Glomerular endothelial cell (primary cell): ENCODE measurements at regions not wholly inside any gene's neighbourhood (a gene's known extent, or its start where the extent isn't known, plus 50 kb on each side); places are given as distances from the start of the nearest gene placed in this dataset.
A peak's percentile ranks its signal among the peaks of the same experiment; 100 is the strongest.

Source experiments
- DNase-seq: peaks from one replicate; pipeline ENCODE4 v3.0.0-alpha.2; 2011; ENCODE audit warnings: low read depth, low spot score; ENCODE audit errors: extremely low read depth

DNA sequence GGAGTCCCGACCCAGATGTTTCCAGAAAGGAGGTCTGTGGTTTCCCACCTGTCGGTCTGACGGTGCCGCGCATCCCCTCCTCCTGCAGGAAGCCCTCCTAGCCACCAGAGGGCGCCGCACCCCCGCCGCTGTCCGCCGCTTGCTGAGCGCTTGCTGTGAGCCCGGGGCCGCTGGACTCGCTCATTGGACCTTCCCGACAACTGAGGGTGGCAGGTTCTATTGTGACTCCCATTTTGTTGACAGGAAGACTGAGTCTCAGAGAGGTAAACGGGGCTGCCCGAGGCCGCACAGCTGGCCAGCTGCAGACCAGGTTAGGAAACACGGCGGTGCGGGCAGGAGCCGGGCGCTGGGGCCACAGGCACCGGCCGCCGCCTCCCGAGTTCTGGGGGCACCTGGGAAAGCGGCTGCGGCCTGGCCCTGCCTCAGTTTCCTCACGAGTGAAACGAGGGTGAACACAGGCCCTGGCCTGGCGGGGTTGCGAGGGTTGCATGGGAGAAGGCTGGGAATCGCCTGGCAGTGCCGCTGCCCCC, 191.1 kb upstream of the CIBAR2 start:
- DNase-seq: no peak

DNA sequence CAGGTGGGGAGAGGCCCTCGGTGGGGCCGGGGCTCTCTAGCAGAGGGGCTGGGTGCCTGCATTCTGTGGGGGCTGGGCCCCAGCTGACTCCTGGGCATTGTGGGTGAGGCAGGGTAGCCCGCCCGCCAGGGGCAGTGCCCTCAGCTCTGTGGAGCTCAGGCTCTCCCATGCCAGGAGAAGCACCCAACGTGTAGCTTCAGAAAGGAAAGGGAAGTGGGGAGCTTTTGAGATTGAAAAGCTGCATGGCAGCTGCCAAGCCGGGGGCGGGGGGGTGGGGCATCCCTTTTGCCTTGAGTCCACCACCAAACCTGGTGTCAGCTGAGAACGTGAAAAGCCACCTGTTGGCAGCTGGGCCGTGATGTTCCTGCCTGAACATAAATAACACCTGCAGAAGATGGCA, 192.1 kb upstream of the CIBAR2 start:
- no peak for DNase-seq

DNA sequence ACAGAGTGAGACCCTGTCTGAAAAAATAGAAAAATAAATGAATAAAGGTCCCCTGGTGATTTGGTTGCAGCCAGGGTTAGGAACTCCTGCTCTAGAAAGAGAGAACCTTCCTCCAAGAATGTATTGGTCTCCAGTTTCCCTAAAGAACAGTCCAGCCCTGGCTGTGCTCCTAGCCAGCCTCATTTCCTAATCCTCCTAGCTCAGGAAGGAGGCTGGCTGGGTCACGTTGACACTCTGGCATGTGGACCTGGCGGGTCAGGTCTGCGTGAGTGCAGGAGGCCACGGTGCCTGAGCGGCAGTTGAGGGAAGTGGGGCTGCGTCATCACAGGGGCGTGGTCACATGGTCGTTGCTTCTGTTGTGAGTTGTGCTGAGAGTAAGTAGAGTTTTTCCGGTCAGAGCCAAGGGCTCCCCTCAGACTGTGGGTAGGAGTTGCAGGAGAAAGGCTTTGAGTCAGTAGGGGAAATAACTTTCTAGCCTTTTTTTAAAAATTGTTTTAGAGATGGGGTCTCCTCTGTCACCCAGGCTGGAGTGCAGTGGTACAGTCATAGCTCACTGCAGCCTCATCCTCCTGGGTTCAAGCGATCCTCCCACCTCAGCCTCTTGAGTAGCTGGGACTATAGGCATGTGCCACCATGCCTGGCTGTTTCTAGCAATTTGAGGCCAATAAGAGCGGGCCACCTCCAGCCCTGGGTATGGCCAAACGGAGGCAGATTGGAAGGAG, 194.0 kb upstream of the CIBAR2 start:
- DNase-seq: peak; percentile 50

DNA sequence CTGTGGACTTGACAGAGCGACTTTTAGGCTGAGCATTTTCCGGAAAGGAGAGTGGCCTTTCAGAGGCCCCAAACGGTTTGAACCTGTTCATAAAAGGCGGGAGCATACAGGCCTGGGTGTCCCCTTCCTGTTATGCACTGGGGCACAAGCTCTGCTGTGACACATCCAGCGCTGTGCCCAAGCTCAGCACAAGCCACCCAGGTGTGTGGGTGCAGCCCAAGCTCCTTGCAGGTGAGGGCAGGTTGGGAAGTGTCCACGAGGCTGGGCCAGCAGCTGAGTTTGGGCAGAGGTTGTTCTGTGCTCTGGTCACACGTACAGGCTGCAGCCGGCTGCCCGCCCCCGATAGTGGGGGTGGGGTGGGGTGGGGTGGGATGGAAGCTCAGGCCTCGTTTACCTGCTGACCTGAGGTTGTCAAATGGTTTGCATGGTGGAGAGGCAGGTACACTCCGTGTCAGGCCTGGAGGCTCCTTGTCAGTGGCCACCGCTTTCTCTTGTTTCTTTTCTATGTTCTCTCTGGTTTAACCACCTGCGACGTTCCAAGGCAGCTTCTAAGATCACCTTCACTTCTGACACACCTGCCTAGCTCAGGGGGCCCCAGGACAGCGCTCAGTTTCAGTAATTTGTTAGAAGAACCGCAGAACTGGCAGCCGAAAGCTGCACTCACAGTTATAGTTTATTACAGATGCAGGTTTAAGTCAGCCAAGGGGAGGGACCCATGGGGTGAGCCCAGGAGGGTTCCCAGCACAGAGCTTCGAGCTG, 194.7 kb upstream of the CIBAR2 start:
- DNase-seq: no peak

DNA sequence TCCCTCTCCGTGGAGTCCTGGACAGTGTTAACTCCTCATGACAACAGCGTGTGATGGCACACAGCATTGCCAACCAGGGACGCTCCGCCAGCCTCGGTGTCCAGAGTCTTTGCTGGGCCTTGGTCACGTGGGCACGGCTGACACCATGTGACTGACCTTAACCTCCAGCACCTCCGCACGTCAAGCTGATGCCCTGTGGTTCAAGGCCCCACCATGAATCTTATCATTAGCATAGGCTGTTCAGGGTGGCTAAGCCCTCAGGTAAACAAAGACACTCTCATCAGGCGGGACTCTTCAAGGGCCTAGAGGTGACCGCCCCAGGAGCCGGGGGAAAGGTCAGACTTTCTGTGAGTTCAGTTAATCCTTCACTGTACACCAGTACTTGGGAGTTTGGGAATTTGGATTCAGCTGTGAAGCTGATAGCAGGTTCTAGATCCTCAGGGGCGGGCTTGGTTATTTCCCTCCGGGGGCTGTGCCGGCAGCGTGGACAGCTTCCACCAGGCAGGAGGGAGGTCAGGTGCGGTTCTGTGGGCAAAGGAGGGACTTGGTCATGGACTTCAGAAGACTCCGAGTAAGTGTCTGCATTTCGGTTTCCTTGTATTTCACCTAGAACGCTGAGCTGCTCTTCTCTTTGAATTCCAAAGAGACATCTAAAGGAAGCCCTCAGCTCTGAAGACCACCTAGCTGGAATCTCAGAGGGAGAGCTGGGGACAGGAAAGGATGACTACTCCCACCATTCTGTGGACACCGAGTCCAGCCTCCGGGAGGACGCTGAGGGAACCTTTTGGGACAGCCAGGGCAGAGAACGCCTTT, 195.5 kb upstream of the CIBAR2 start:
- DNase-seq: no peak

DNA sequence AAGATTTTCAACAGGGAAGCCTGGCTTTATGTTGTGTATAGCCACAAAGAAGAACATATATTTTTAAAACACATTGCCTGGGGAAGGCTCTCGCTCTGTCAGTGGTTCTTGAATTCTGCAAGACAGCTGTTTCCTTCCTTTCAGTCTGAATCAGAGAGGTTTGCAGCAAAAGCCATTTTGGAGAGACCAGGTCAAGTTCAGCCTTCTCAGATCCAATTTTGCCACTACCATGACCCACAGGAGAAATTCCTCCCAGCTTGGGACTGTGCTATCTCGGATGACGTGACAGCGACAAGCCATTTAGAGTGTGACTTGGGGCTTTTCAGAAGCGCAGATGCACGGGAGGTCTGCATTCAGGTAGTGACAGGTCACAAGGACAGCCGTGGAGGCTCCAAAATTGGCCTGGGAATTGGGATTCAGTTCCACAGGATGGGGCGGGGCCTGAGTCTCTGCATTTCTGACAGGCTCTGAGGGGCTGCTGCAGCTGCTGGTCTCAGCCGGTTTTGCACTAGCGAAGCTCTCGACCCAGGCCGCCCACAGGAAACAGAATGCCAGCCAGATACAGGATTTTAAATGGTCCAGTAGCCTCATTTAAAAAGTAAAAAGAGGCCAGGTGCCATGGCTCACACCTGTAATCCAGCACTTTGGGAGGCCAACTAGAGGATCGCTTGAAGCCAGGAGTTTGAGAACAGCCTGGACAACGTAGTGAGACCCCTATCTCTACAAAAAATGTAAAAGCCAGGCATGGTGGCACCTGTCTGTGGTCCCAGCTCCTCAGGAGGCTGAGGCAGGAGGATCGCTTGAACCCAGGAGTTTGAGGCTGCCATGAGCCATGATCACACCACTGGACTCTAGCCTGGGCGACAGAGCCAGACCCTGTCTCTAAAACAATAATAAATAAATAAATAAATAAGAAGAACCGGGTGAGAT, 196.6 kb upstream of the CIBAR2 start:
- DNase-seq: no peak

DNA sequence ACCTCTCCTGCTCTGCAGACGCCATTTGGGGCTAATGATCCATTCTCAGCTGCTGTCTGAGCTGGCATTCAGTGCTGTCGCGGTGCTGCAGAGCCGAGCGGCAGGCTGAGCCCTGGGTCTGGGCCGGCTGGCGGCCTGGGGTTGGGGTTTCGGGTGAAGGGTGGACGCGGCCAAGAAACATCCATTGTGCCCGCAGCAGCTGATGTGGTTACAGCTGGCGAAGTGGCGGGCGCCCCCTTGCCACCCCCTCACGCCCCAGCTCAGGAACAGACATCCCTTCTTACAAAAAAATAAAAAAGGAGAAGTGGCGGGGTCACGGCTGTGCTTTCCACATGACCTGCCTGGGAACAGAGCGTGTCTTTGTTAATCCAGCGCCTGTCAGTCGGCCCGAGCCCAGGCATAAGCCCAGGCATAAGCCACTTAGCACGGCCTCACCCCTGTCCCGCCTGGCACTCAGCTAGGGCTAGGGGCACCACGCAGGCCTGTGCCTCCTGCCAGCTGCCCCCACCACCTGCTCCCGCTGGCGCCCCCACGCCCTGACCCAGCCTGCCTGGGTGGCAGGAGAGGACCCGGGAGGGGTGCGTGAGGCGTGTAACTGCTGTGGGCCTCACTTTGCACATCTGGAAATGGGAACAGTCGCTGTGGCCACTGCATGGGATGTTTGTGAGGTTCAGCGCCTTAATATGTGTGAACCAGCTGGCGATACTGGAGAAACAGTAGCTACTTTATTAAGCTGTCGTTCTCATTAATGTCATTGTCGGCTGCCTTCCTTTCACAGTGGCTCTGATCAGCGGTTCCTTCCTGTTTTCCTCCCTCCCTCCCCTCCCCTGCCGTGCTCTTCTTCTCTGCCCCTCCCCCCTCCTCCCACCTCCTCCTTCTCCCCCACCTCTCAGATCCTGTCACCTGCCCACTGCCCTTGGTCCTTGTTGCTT, 197.7 kb upstream of the CIBAR2 start:
- no peak for DNase-seq

DNA sequence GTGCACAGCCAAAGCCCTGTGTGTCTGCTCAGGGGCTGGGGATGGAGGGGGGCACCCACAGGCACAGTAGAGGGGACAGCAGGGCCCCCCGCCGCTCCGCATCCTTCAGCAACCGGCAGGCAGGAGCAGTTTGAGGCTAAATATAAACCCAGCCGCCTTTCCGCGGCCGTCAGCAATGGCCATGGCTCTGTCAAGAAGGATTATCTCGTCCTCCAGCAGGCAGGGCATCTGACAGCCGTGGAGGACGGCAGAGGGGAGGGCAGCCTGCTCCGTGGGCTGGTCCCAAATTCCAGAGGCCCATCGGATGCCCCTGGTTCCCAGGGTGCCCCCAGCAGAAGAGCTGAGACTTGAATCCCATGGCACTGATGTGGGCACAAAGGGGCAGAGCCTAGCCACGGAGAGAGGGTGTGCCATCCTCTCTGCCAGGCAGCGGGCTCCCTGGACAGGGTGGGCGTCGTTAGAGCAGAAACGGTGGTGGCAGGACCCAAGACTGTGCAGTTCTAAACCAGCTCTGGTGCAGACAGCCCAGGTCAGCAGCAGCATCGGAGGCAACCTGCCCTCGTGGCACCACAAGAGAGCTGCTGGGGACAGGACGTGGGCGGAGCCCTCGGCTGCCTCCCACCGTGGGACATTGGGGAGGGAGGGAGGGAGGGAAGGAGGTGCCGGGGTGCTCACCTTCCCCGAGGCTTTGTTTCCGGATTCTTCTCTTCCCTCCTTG, 198.8 kb upstream of the CIBAR2 start:
- DNase-seq: no peak

DNA sequence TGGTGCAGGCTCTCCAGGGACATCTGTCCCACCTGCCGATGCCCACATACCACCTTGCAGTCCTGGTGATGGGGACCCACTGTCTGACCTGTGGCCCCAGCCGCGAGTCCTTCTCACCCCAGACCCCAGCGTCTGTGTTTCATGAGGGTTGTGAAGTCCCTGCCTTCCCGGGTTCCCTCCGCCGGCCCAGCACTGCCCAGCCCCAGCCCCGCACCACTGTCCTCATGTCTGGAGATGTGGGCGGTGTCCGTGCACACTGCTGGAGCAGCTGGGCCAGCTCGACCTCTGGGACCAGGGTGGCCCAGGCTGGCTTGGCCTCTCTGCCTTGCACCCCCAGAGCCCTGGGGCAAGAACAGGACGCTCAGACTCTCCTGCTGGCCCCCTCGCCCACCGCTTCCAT, 199.5 kb upstream of the CIBAR2 start:
- DNase-seq: no peak

DNA sequence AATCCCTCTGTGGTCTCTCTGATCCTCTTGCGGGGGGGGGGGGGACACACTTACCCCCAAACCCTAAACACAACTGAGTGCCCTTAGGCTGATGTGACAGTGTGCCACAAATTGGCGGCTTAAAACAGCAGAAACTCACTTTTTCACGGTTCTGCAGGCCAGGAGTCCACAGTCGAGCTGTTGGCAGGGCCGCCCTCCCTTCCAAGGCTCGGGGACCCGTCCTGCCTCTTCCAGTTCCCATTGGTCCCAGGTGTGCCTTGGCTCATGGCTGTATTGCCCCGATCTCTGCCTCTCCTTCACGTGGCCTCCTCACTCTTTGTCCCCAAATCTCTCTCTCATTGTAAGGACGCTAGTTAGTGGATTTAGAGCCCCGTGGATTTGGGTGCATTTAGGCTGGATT, 199.9 kb upstream of the CIBAR2 start:
- no peak for DNase-seq

DNA sequence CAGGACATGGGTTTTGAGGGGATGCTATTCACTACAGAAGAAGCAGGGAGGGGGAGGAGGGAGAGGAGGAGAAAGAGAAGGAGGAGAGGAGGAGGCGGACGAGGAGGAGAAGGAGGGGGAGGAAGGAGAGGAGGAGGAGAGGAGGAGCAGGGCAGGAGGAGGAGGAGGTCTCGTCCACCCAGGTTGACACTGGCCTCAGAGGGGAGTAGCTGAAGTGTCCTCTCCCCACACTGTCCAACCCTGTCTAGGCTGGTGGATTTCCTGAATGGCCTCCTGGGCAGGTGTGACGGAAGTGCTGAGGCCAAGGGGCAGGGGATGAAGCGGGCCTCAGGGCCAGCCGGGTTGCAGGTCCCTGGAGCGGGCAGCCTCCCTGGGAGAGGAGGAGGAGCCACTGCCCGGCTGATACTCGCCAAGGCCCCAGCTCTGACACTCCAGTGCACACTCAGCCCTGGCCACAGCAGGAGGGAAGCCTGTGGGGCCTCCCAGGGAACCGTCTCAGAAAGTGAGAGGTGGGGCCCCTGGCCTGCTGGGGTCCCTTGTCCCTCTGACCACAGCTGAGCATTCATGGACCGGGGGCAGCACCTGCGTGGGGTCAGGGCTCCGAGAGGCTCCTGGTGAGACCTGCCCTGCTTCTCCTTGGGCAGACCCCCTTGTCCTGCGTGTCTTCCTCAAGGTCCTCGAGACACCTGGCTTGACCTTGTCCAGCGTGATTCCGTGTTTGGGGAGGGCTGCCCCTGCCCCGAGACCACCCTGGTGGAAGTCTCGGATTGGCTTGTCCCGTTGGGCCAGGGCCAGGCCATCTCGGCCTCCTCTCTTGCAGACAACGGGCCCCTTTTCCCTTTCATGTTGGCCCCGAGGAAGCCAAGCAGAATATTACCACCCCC, 200.6 kb upstream of the CIBAR2 start:
- DNase-seq: no peak

DNA sequence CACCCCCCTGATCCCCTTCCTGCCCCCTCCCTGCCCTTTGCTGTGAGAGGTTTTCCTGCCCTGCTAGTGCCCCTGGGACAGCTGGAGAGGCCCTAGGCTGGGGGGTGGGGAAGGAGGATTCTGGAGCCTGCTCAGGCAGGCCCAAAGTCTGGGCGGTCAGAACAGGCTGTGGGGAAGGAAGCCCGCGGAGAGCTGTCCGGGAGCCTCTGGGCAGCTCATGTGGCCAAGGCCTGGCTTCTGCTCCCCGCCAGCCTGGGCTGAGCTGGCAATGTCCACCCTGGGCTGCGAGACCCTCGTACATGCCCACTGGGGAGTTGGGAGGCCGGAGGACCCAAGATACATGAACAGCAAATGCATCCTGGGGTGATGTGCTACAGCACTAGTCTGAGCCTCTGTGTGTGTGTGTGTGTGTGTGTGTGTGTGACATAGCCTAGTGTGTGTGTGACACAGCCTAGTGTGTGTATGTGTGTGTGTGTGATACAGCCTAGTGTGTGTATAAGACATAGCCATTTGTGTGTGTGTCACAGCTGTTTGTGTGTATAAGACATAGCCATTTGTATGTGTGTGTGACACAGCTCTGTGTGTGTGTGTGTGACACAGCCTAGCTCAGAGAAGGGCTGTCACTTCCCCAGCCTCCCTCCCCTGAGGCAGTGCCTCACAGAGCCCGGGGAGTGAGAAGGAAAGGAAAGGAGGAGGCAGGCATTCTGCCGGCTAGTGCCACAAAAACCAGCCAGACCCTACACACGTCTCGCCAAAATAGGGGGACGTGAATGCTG, 201.4 kb upstream of the CIBAR2 start:
- DNase-seq: no peak

DNA sequence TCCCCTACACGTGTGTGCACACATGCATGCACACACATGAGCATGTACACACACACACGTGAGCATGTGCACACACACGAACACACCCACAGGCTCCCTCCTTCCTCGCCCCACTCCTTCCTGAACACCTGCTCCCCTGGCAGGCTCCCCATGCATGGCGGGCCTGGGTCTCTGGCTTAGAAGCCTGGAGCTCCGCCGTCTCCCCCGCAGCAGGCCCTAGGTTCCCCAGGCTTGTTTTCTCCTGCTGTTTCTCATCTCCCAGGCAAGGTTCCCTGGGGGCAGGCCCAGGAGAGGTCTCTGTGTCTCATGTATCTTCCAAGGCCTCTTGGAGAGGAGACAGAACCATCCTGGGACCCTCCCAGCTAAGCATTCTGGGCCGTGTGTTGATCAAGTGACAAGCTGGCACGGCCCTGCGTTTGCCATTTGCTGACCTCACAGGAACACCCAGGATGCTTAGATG, 202.3 kb upstream of the CIBAR2 start:
- DNase-seq: no peak

DNA sequence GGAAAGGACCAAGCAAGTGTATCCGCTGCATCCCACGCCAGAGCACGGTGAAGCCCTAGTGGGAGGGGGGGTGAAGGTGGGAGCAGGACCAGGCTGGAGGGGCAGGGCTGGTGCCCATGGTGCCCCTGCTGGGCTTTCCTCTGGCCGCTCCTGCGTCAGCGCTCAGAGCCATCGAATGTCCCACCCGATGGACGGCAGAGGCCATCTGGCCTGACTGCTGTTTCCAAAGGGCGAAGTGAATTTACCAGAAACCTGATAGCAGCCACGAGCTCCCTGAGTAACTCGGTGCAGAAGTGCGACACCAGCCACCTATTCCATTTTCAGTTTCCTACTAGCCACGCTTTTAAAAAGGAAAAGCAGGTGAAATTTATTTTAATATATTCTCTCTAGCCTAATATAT, 203.6 kb upstream of the CIBAR2 start:
- no peak for DNase-seq

DNA sequence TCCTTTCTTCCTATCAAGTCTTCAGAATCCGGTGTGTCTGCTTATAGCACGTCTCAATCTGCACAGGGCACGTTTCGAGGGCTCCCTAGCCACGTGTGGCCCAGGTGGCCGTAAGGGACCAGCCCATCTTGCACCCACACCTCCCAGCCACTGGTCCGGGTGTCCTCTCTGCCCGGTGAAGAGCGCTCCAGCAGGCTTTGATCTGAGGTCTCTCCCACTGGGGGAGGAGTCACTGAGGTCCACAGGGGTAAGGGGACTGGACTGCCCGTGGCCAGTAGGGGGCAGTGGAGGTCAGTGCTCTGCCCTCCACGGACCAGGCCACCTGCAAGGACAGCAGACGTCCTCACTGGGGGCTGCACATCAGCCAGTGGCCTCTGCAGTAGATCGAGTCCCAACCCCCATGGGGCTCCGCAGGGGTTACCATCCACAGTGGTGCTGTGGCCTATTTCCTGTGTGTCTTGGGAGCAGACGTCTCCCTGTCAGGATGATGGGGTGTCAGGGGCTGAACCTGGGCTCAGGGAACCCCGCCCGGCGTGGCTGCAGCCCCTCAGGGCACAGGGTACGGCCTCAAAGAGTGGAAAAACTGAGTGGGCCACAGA, 204.1 kb upstream of the CIBAR2 start:
- no peak for DNase-seq

DNA sequence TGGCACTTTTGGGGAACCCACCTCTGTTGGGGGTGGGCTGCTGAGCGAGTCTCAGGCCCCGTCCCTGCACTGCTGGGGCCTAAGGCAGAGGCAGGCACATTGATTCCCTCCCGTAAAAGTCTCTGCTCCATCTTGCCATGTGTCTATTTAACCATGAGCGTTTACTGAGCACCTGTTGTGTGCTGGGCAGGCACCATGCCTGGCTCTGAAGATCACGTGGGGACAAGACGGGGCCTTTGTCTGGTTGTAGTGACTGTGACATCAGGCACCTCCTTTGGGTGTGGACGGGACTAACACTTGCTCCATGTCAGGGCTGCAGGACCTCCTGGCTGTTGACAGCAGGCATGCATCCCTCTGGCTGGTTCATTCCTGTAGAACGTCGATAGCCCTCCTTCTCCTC, 204.7 kb upstream of the CIBAR2 start:
- no peak for DNase-seq
